A673 (cell line): ENCODE measurements at regions not wholly inside any gene's neighbourhood (a gene's known extent, or its start where the extent isn't known, plus 50 kb on each side); places are given as distances from the start of the nearest gene placed in this dataset.

ENCODE experiments used
- CTCF ChIP-seq: fragments of 300-800, 200-600 bp; sonication (generic); conservative IDR thresholded peaks from 2 replicates; pipeline ENCODE4 v1.5.1; 2017; ENCODE audit warnings: low read depth, mild to moderate bottlenecking, antibody characterized with exemption, low read length, moderate library complexity, mixed read lengths
- EZH2 ChIP-seq: fragments of 200-600 bp; sonication (generic); IDR thresholded peaks from 2 replicates; pipeline ENCODE4 v1.6.1; 2017; ENCODE audit warnings: borderline replicate concordance, low read depth, mild to moderate bottlenecking, mixed read lengths, antibody characterized with exemption, low read length; ENCODE audit not compliant: poor library complexity, severe bottlenecking

- TF ChIP-seq CTCF (no peak), EZH2 (no peak)
Observed at GRCh38 chr7:135802697-135803096, 54.1 kb upstream of the FAM180A start.
